Loucy (cell line): ENCODE measurements at regions not wholly inside any gene's neighbourhood (a gene's known extent, or its start where the extent isn't known, plus 50 kb on each side); places are given as distances from the start of the nearest gene placed in this dataset.

ENCODE experiments used
- CTCF ChIP-seq: fragments of 200-600 bp; sonication (generic); conservative IDR thresholded peaks from 2 replicates; pipeline ENCODE4 v1.5.1; 2014; ENCODE audit warnings: mild to moderate bottlenecking, antibody characterized with exemption, low read length
- EZH2phosphoT487 ChIP-seq: fragments of 200-600 bp; IDR thresholded peaks from 2 replicates; pipeline ENCODE4 v1.6.1; 2018; ENCODE audit warnings: antibody characterized with exemption, mild to moderate bottlenecking, moderate library complexity, borderline replicate concordance

GRCh38 chr3:34229876-34230275, 431.4 kb downstream of the PDCD6IP start:
- TF ChIP-seq CTCF = no peak
- TF ChIP-seq EZH2phosphoT487 = no peak
